ENCODE measurements at regions not wholly inside any gene's neighbourhood (a gene's known extent, or its start where the extent isn't known, plus 50 kb on each side); places are given as distances from the start of the nearest gene placed in this dataset.

GRCh38 chr17:77542551-77543490 is 402.1 kb downstream of the SEC14L1 start:
- H3K27ac ChIP-seq, result peak overlapping the region; percentile 64 to 74

GRCh38 chr17:77543801-77544200 is 403.0 kb downstream of the SEC14L1 start:
- Histone ChIP-seq H3K36me3 (no peaks in the 10 kb centered on the region), H3K27ac (no peak overlapping the region), H3K27me3 (no peaks in the 10 kb centered on the region), H3K4me3 (no peak overlapping the region), H3K4me1 (peaks cover 0 to 18% of the 10 kb centered on the region in 2 donors), H3K9me3 (no peaks in the 10 kb centered on the region)
- no peak for DNase-seq (ENCODE audit: low spot score)
- no peak for TF ChIP-seq CTCF (IDR thresholded peaks at IDR 0.05)

More at GRCh38 chr17:77542551-77543490, 402.1 kb downstream of the SEC14L1 start:
- no peaks in the 10 kb centered on the region for H3K36me3 ChIP-seq
- H3K4me1 ChIP-seq, result peaks cover 0 to 18% of the 10 kb centered on the region in 2 donors
- H3K4me3 ChIP-seq, result no peak overlapping the region
- DNase-seq (ENCODE audit: low spot score), result peak; percentile 92
- no peaks in the 10 kb centered on the region for H3K27me3 ChIP-seq
- TF ChIP-seq CTCF (IDR thresholded peaks at IDR 0.05), result peak; percentile 82 to 93
- no peaks in the 10 kb centered on the region for H3K9me3 ChIP-seq

- DNase-seq (ENCODE audit: low spot score), result no peak
- Histone ChIP-seq H3K36me3 (no peaks in the 10 kb centered on the region), H3K9me3 (no peaks in the 10 kb centered on the region), H3K27ac (no peak overlapping the region), H3K4me1 (peaks cover 0 to 18% of the 10 kb centered on the region in 2 donors), H3K27me3 (no peaks in the 10 kb centered on the region), H3K4me3 (no peak overlapping the region)
- TF ChIP-seq CTCF (IDR thresholded peaks at IDR 0.05), result no peak
These were observed 403.8 kb downstream of the SEC14L1 start for GRCh38 chr17:77544347-77545110.

- peaks cover 0 to 18% of the 10 kb centered on the region in 2 donors for H3K4me1 ChIP-seq
- no peaks in the 10 kb centered on the region for H3K27me3 ChIP-seq
- TF ChIP-seq CTCF (IDR thresholded peaks at IDR 0.05), result no peak
- peak overlapping the region; percentile 19 to 32 for H3K4me3 ChIP-seq
- H3K36me3 ChIP-seq, result no peaks in the 10 kb centered on the region
- H3K9me3 ChIP-seq, result no peaks in the 10 kb centered on the region
- no peak for DNase-seq (ENCODE audit: low spot score)
- no peak overlapping the region for H3K27ac ChIP-seq
These were observed 406.0 kb downstream of the SEC14L1 start for GRCh38 chr17:77546772-77547241.

GRCh38 chr17:77548967-77549366 is 408.2 kb downstream of the SEC14L1 start:
- H3K4me3 ChIP-seq, result no peak overlapping the region
- H3K9me3 ChIP-seq, result no peaks in the 10 kb centered on the region
- no peak for DNase-seq (ENCODE audit: low spot score)
- TF ChIP-seq CTCF (IDR thresholded peaks at IDR 0.05), result no peak
- no peak overlapping the region for H3K27ac ChIP-seq
- no peaks in the 10 kb centered on the region for H3K36me3 ChIP-seq
- H3K4me1 ChIP-seq, result peaks cover 0 to 5% of the 10 kb centered on the region in 2 donors
- H3K27me3 ChIP-seq, result no peaks in the 10 kb centered on the region

Data from right atrium auricular region (tissue), 2 donors.